ENCODE measurements at regions not wholly inside any gene's neighbourhood (a gene's known extent, or its start where the extent isn't known, plus 50 kb on each side); places are given as distances from the start of the nearest gene placed in this dataset.
"Not testable (repeated sequence)": the region's sequence is repeated elsewhere in the genome, so short reads cannot be mapped to it uniquely, and the experiment has no call there.

DNA sequence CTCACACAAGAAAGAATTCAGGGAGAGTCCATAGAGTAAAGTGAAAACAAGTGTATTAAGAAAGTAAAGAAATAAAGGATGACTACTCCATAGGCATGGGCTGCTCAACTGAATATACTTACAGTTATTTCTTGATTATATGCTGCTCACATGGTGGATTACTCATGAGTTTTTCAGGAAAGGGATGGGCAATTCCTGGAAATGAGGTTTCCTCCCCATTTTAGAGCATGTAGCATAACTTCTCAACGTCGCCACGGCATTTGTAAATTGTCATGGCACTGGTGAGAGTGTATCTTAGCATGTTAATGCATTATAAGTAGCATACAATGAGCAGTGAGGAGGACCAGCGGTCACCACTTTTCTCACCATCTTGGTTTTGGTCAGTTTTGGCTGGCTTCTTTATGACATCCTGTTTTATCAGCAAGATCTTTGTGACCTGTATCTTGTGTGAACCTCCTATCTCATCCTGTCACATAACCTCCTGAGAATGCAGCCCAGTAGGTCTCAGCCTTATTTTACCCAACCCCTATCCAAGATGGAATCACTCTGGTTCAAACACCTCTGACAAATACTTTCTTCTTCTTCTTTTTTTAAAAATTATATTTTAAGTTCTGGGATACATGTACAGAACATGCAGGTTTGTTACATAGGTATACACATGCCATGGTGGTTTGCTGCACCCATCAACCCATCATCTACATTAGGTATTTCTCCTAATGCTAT lies 849.7 kb downstream of the TBL1XR1 start:
- no peak for DNase-seq (ENCODE audit: low read depth in 2 of 2)

- no peak for DNase-seq (ENCODE audit: low read depth in 2 of 2)
Measured at GRCh38 chr3:176341963-176342362, 855.3 kb downstream of the TBL1XR1 start.

- DNase-seq (ENCODE audit: low read depth in 2 of 2) = no peak
Measured at GRCh38 chr3:176328666-176329065, 868.6 kb downstream of the TBL1XR1 start.

DNA sequence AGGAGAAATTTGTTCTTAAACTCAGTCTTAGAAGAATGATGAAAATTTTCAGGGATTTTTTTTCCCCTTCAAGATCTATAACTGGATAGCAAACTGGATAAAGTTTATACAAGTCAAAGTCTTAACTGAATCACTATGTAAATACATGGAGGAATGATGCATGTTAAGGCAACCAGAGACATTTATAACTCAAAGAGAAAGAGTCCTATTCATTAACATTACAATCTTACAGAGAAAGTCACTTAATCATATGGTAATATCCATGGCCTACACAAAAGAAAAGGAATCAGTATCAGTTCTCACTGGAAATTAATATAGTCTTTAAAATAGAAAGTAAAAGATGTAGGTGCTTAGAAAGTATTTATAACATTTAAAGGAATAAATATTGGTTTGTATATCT lies 869.1 kb downstream of the TBL1XR1 start:
- no peak for DNase-seq (ENCODE audit: low read depth in 2 of 2)

GRCh38 chr3:176326894-176327490 lies 870.3 kb downstream of the TBL1XR1 start:
- DNase-seq (ENCODE audit: low read depth in 2 of 2) = not testable (repeated sequence)

DNA sequence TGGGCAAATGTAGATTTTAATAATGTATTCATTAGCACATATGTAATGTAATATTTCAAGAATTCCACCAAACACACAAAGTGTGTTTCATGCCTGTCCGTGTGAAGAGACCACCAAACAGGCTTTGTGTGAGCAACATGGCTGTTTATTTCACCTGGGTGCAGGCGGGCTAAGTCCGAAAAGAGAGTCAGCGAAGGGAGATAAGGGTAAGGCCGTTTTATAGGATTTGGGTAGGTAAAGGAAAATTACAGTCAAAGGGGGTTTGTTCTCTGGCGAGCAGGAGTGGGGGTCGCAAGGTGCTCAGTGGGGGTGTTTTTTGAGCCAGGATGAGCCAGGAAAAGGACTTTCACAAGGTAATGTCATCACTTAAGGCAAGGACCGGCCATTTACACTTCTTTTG lies 875.8 kb downstream of the TBL1XR1 start:
- DNase-seq (ENCODE audit: low read depth in 2 of 2) = not testable (repeated sequence)

DNA sequence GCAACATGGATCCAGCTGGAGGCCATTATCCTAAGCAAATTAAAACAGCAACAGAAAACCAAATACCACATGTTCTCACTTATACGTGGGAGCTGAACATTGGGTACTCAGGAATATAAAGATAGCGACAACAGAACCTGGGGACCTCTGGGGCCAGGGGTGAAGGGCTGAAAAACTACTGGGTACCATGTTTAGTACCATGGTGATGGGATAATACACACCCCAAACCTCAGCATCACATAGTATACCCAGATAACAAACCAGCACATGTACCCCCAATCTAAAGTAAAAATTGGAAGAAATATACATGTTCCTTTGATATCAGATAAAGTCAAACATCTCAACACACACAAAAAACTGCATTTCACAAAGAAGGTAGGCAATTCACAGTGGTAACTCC lies 876.2 kb downstream of the TBL1XR1 start:
- no peak for DNase-seq (ENCODE audit: low read depth in 2 of 2)

GRCh38 chr3:176313426-176313825 lies 883.9 kb downstream of the TBL1XR1 start:
- no peak for DNase-seq (ENCODE audit: low read depth in 2 of 2)

DNA sequence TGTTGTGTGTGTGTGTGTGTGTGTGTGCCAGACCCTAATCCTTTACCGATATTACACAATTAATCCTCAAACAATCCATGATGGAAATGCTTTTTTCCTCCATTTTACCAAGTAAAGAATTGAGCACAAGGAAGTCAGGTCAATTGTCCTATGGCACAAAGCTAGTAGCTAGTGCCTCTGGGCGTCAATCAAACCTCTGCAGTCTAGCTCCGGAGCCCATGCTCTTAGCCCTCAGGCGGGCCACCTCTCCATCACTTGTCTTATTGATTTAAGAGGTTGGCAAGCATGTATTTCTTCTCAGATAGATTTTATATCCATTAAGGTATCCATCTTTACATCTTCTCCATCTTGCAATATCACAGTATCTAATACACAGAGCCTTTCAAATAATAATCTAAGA lies 886.6 kb downstream of the TBL1XR1 start:
- DNase-seq (ENCODE audit: low read depth in 2 of 2) = no peak

GRCh38 chr3:176302271-176302670 lies 895.0 kb downstream of the TBL1XR1 start:
- no peak for DNase-seq (ENCODE audit: low read depth in 2 of 2)

DNA sequence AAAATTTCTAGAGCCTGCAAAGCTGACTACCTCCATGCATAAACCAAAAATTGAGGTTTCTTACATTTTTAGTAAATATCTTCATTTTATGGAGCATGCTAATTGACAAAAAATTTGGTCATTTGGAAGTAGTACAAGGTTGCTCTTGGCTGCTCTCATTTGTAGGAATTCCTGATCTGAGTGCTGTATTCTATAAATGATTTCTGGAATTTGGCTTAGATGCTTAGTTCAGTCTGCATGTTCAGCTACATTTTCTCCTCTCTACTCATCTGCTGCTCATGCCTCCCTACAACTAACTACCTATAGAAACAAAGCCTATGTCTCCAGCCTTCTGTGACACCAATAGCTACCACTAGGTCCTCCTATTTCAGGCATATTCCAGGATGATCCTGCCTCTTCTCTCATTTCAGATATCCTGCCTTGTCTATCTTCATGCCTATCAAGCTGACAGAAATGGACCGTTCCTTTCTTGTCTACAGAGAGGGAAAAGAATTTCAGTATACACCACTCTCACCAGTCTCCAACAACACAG lies 901.1 kb downstream of the TBL1XR1 start:
- no peak for DNase-seq (ENCODE audit: low read depth in 2 of 2)

DNA sequence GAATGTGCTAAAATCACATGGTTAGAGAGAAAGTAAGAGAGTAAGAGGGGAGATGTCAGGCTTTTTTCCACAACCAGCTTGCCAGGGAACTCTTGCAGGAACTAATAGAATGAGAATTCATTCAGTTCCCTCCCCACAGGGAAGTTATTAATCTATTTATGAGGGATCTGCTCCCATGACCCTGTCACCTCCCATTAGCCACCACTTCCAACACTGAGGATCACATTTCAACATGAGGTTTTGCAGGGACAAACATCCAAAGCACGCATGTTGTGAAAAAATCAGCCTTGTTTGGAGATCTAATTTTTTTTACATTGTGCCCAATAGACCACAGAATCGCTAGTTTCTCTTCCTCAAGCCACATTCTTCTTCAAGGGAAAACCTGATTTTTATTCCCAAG lies 904.0 kb downstream of the TBL1XR1 start:
- no peak for DNase-seq (ENCODE audit: low read depth in 2 of 2)

DNA sequence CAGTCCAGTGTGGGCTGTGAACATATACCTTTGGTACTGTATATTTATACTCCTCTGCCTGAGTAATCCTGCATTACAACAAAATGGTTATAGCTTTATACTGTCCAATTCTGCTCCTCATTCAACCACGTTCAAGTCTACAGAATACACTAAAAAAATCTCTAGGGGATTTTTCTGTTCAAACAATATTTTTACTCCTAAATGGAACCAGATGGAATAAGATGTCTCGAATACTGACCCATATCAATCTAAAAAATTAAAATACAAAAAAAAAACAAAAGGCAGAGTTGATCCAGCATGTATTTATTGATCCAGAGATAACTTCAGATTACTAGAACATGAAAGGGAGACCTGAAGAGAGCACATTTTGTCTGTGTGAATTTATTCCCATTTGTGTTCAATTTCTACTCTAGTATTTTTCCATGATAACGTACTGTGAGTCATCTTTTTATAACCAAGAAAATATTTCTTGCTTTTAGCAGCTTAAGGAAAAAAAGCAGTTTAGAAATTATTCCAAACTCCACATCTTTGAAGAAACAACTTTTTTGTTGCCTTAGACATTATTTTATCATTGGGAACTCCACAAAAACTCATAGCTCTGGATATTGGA lies 910.7 kb downstream of the TBL1XR1 start:
- DNase-seq (ENCODE audit: low read depth in 2 of 2) = no peak

DNA sequence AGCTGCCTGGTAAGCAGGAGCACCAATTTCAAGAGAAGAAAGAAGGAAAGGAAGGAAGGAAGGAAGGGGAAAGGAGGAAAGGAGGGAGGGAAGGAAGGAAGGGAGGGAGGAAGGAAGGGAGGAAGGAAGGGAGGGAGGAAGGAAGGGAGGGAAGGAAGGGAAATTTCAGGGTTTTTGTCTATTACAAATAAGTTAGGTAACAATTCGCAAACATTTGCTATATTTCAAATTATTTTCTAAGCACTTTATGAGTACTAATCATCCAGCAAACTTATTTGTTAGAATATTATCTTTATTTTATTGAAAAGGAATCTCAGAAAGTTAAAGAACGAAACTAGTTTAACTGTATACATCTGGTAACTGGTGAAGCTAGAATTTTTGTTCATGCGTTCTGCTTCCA lies 921.7 kb downstream of the TBL1XR1 start:
- no peak for DNase-seq (ENCODE audit: low read depth in 2 of 2)

DNA sequence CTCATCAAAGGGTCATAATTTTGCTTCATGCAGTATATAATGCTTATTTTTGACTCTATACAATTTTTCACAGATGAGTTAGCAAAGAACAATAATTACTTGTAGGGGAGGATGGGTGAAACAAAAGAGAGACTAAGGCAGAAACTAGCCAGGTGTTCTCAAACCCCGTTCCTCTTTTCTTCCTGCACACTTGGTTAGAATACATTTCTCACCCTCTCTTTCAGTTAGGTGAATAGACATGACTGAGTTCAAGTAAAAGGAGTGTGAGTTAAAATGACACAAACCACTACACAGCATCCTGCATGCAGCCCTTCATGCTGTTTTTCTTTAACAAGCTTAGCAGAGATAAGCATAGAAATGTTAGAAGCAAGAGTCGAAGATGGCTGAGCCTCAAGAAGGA lies 922.2 kb downstream of the TBL1XR1 start:
- DNase-seq (ENCODE audit: low read depth in 2 of 2) = no peak

DNA sequence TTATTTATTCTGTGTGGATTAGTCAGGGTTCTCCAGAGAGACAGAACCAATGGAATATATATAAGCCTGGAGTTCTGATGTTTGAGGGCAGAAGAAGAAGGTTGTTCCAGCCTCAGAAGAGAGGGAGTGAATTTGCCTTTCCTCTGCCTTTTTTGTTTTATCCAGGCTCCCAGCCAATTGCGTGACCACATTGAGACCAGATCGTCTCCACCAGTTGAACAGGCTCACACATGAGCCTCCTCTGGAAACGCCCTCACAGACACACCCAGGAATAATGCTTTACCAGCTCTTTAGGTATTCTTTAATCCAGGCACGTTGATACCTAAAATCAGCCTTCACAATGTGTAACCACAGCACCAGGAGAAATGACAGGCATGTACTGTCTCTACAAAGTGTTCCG lies 923.1 kb downstream of the TBL1XR1 start:
- no peak for DNase-seq (ENCODE audit: low read depth in 2 of 2)

GRCh38 chr3:176262071-176262470 lies 935.2 kb downstream of the TBL1XR1 start:
- DNase-seq (ENCODE audit: low read depth in 2 of 2) = no peak

DNA sequence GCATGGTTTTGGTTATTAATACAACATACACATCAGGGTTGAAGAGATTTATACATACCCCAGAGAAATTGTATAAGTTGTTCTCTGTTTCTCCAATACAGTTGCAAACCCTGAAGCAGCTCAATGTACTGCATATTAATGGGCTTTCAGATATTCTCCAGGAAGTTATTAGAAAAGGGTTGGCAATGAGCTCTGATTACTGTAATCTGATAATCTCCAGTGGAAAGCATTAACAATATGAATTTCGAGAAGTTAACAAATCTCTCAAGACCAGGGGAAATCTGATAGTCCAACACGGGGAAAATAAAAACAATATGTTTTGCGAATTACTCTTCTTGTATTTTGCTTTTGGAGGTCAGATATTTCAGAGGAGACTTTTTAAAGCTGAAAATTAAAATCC lies 950.1 kb downstream of the TBL1XR1 start:
- DNase-seq (ENCODE audit: low read depth in 2 of 2) = no peak

GRCh38 chr3:176219970-176220369 lies 977.3 kb downstream of the TBL1XR1 start:
- DNase-seq (ENCODE audit: low read depth in 2 of 2) = no peak

GRCh38 chr3:176214758-176215157 lies 982.5 kb downstream of the TBL1XR1 start:
- DNase-seq (ENCODE audit: low read depth in 2 of 2) = no peak

DNA sequence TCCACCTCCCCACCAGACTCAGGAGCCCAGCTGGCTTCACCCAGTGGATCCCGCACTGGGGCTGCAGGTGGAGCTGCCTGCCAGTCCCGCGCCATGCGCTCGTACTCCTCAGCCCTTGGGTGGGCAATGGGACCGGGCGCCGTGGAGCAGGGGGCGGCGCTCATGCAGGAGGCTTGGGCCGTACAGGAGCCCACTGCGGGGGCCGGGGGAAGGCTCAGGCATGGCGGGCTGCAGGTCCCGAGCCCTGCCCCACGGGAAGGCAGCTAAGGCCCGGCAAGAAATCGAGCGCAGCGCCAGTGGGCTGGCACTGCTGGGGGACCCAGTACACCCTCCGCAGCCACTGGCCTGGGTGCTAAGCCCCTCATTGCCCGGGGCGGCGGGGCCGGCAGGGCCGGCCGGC lies 984.0 kb downstream of the TBL1XR1 start:
- DNase-seq (ENCODE audit: low read depth in 2 of 2) = not testable (repeated sequence)

GRCh38 chr3:176208915-176209314 lies 988.4 kb downstream of the TBL1XR1 start:
- no peak for DNase-seq (ENCODE audit: low read depth in 2 of 2)

GRCh38 chr3:176208283-176208682 lies 989.0 kb downstream of the TBL1XR1 start:
- DNase-seq (ENCODE audit: low read depth in 2 of 2) = no peak
